ENCODE measurements at regions not wholly inside any gene's neighbourhood (a gene's known extent, or its start where the extent isn't known, plus 50 kb on each side); places are given as distances from the start of the nearest gene placed in this dataset.
"Not testable (repeated sequence)": the region's sequence is repeated elsewhere in the genome, so short reads cannot be mapped to it uniquely, and the experiment has no call there.

DNA sequence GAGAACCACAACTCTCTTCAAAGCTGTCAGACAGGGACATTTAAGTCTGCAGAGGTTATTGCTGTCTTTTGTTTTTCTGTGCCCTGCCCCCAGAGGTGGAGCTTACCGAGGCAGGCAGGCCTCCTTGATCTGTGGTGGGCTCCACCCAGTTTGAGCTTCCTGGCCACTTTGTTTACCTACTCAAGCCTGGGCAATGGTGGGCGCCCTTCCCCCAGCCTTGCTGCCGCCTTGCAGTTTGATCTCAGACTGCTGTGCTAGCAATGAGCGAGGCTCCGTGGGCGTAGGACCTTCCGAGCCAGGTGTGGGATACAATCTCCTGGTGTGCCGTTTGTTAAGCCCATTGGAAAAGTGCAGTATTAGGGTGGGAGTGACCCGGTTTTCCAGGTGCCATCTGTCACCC lies 822.1 kb downstream of the KCNMA1 start:
- H3K36me3 Mint-ChIP-seq (ENCODE audit: insufficient read depth, unreplicated experiment); H3K4me1 Mint-ChIP-seq (ENCODE audit: insufficient read depth, unreplicated experiment); DNase-seq (ENCODE audit: unreplicated experiment); H3K9me3 Mint-ChIP-seq (ENCODE audit: unreplicated experiment); H3K27ac Mint-ChIP-seq (ENCODE audit: low read depth, unreplicated experiment); intact Hi-C loops (cut with micrococcal nuclease); H3K4me3 Mint-ChIP-seq (ENCODE audit: unreplicated experiment); POLR2A ChIA-PET; BruUV-seq (replicated peaks); H3K27me3 Mint-ChIP-seq (ENCODE audit: insufficient read depth, unreplicated experiment); CTCF ChIA-PET: not testable (repeated sequence)

DNA sequence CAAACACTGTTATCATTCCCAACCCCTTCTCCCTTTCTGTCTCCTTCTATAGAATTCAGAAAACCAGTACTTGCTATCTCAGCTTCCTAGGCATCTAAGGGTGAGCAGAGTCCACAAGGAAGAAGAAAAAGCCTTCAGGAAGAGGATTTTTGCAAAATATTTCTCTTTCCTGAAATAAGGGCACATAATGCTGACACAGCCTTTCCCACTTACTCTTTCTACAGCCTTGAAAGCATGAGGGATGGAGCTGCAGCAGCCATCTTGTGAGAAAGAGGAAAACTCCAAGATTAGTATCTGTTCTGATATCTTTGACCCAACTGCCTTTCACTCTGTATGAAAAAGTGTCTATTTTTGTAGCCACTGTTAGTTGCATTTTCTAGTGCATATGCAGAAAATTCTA lies 826.2 kb downstream of the KCNMA1 start:
- intact Hi-C loops (cut with micrococcal nuclease), result no loop called here
- TF ChIP-seq, protein P1, sequence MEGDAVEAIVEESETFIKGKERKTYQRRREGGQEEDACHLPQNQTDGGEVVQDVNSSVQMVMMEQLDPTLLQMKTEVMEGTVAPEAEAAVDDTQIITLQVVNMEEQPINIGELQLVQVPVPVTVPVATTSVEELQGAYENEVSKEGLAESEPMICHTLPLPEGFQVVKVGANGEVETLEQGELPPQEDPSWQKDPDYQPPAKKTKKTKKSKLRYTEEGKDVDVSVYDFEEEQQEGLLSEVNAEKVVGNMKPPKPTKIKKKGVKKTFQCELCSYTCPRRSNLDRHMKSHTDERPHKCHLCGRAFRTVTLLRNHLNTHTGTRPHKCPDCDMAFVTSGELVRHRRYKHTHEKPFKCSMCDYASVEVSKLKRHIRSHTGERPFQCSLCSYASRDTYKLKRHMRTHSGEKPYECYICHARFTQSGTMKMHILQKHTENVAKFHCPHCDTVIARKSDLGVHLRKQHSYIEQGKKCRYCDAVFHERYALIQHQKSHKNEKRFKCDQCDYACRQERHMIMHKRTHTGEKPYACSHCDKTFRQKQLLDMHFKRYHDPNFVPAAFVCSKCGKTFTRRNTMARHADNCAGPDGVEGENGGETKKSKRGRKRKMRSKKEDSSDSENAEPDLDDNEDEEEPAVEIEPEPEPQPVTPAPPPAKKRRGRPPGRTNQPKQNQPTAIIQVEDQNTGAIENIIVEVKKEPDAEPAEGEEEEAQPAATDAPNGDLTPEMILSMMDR (IDR thresholded peaks at IDR 0.05; ENCODE audit: unreplicated experiment), result no peak
- ChIA-PET CTCF (no interaction called here), POLR2A (no interaction called here)
- no TSS peak for BruUV-seq (replicated peaks)
- Mint-ChIP-seq H3K27ac (ENCODE audit: low read depth, unreplicated experiment) (no peak overlapping the region), H3K27me3 (ENCODE audit: insufficient read depth, unreplicated experiment) (no peaks in the 10 kb centered on the region), H3K4me1 (ENCODE audit: insufficient read depth, unreplicated experiment) (peaks cover 6% of the 10 kb centered on the region), H3K36me3 (ENCODE audit: insufficient read depth, unreplicated experiment) (no peaks in the 10 kb centered on the region), H3K4me3 (ENCODE audit: unreplicated experiment) (no peak overlapping the region), H3K9me3 (ENCODE audit: unreplicated experiment) (no peaks in the 10 kb centered on the region)
- DNase-seq (ENCODE audit: unreplicated experiment), result no peak

DNA sequence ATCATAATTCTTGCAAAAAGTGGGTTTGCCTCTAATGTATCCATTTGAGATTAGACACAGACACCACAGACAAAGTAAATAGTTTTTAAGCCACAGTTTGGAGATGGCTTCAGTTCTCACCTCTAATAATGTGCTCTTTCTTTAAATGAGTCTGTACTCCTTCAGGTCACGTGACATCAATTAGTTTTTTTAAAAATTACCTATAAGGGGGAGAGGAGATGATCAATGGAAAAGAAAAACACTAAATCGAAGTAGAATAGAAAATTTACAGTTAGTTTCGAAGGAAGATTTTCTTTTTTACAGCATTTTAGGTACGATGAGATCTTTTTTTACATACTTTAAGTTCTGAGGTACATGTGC lies 849.2 kb downstream of the KCNMA1 start:
- BruUV-seq (replicated peaks), result no TSS peak
- POLR2A ChIA-PET, result no interaction called here
- no peak overlapping the region for H3K4me3 Mint-ChIP-seq (ENCODE audit: unreplicated experiment)
- DNase-seq (ENCODE audit: unreplicated experiment), result no peak
- peaks cover 6% of the 10 kb centered on the region for H3K4me1 Mint-ChIP-seq (ENCODE audit: insufficient read depth, unreplicated experiment)
- H3K27me3 Mint-ChIP-seq (ENCODE audit: insufficient read depth, unreplicated experiment), result no peaks in the 10 kb centered on the region
- H3K9me3 Mint-ChIP-seq (ENCODE audit: unreplicated experiment), result no peaks in the 10 kb centered on the region
- H3K27ac Mint-ChIP-seq (ENCODE audit: low read depth, unreplicated experiment), result no peak overlapping the region
- TF ChIP-seq, protein P1 (IDR thresholded peaks at IDR 0.05; ENCODE audit: unreplicated experiment), result no peak
- intact Hi-C loops (cut with micrococcal nuclease), result no loop called here
- CTCF ChIA-PET, result no interaction called here
- H3K36me3 Mint-ChIP-seq (ENCODE audit: insufficient read depth, unreplicated experiment), result no peaks in the 10 kb centered on the region

DNA sequence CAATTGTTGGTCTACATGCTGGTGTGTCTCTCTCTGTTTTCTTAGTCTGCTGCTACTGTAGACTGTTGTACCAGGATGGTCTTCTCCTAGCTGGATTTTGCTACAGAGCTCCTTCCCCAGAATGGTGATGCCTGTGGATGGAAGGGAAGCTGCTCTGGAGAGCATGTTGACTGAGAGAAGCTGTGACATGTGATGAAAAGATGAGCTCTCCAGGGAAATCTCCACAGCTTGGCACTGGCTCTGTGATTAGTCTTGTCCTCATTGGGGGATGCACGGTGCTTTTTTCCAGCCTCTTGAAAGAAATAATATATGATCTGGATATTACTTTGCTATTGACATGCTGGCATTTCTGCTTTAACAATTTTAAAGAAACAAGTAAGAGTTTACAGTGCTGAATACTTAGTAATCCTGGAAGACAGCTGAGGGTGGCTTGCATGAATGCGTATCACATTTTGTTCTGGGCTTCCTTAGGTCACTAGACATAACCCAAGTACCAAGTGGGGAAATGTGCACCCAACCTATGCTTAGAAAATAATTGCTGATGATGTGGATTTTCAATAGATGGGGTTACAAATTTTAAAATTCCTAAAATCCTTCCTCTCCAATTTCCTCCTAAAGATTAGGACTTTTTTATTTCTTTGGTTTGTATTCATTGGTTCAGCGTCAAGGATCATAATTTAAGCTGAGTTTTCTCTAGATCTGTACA lies 849.7 kb downstream of the KCNMA1 start:
- intact Hi-C loops (cut with micrococcal nuclease), result no loop called here
- no TSS peak for BruUV-seq (replicated peaks)
- ChIA-PET CTCF (no interaction called here), POLR2A (interaction anchor here (0.6 kb wide), 1 partner anchor 220 kb away, joined by 4 read pairs; no protein-coding TSS in a partner anchor)
- Mint-ChIP-seq H3K4me3 (ENCODE audit: unreplicated experiment) (no peak overlapping the region), H3K36me3 (ENCODE audit: insufficient read depth, unreplicated experiment) (no peaks in the 10 kb centered on the region), H3K4me1 (ENCODE audit: insufficient read depth, unreplicated experiment) (peaks cover 6% of the 10 kb centered on the region), H3K27ac (ENCODE audit: low read depth, unreplicated experiment) (no peak overlapping the region), H3K9me3 (ENCODE audit: unreplicated experiment) (no peaks in the 10 kb centered on the region), H3K27me3 (ENCODE audit: insufficient read depth, unreplicated experiment) (no peaks in the 10 kb centered on the region)
- DNase-seq (ENCODE audit: unreplicated experiment), result no peak
- TF ChIP-seq, protein P1 (IDR thresholded peaks at IDR 0.05; ENCODE audit: unreplicated experiment), result no peak

All from MCF 10A (cell line).